HAP-1 (cell line): ENCODE measurements at regions not wholly inside any gene's neighbourhood (a gene's known extent, or its start where the extent isn't known, plus 50 kb on each side); places are given as distances from the start of the nearest gene placed in this dataset.

ENCODE experiments used
- DNase-seq, 2 experiments: peaks; one replicate each; pipeline ENCODE4 v3.0.0-alpha.2; 2016 to 2020; ENCODE audit warnings: low spot score in 2 of 2
- H3K27me3 ChIP-seq: fragments of 250-450 bp; sonication (Bioruptor Pico); 2 replicates; pipeline ENCODE4 v1.5.1; 2020; ENCODE audit warnings: low read depth, mild to moderate bottlenecking, moderate library complexity
- H3K36me3 ChIP-seq: fragments of 250-450 bp; sonication (Bioruptor Pico); replicated peaks from 2 replicates; pipeline ENCODE4 v1.5.1; 2020; ENCODE audit warnings: mild to moderate bottlenecking
- H3K4me1 ChIP-seq: fragments of 250-450 bp; sonication (Bioruptor Pico); 2 replicates; pipeline ENCODE4 v1.5.1; 2020; ENCODE audit warnings: mild to moderate bottlenecking
- H3K4me3 ChIP-seq: fragments of 250-450 bp; sonication (Bioruptor Pico); 2 replicates; pipeline ENCODE4 v1.5.1; 2020; ENCODE audit warnings: mild to moderate bottlenecking, moderate library complexity
- H3K9me3 ChIP-seq: fragments of 250-450 bp; sonication (Bioruptor Pico); 2 replicates; pipeline ENCODE4 v1.5.1; 2020; ENCODE audit warnings: mild to moderate bottlenecking, moderate library complexity
- in situ Hi-C: fragments of 300-500 bp; cut with MboI; formaldehyde crosslinking; loops from 3 replicates; pipeline ENCODE4 v1.14.3; 2020; ENCODE audit warnings: low sequenced_read_pairs, inconsistent platforms, mixed read lengths

- H3K4me3 ChIP-seq, result no peak overlapping the region
- DNase-seq, result no peak
Measured at GRCh38 chr21:16592381-16592780, 862.6 kb downstream of the USP25 start.

GRCh38 chr21:16594191-16594590 is 864.4 kb downstream of the USP25 start:
- peaks cover 6% of the 10 kb centered on the region; the same call in 1 of the 2 replicates for H3K4me1 ChIP-seq
- no peak overlapping the region for H3K4me3 ChIP-seq
- H3K36me3 ChIP-seq, result no peaks in the 10 kb centered on the region
- no peak for DNase-seq
- in situ Hi-C loops, result no loop called here
- no peaks in the 10 kb centered on the region for H3K9me3 ChIP-seq
- no peaks in the 10 kb centered on the region for H3K27me3 ChIP-seq

More at GRCh38 chr21:16592381-16592780, 862.6 kb downstream of the USP25 start:
- no peaks in the 10 kb centered on the region for H3K36me3 ChIP-seq
- peaks cover 6% of the 10 kb centered on the region for H3K4me1 ChIP-seq
- H3K27me3 ChIP-seq, result no peaks in the 10 kb centered on the region
- in situ Hi-C loops, result no loop called here
- H3K9me3 ChIP-seq, result no peaks in the 10 kb centered on the region

GRCh38 chr21:16596369-16596768 is 866.6 kb downstream of the USP25 start:
- Histone ChIP-seq H3K9me3 (no peaks in the 10 kb centered on the region), H3K27me3 (no peaks in the 10 kb centered on the region), H3K4me1 (peaks cover 6% of the 10 kb centered on the region; the same call in 1 of the 2 replicates), H3K36me3 (no peaks in the 10 kb centered on the region), H3K4me3 (no peak overlapping the region)
- DNase-seq, result no peak
- in situ Hi-C loops, result no loop called here

GRCh38 chr21:16597753-16598152 is 868.0 kb downstream of the USP25 start:
- H3K4me1 ChIP-seq, result peaks cover 6% of the 10 kb centered on the region; the same call in 1 of the 2 replicates
- no peaks in the 10 kb centered on the region for H3K9me3 ChIP-seq
- no peaks in the 10 kb centered on the region for H3K36me3 ChIP-seq
- in situ Hi-C loops, result no loop called here
- no peak for DNase-seq
- H3K27me3 ChIP-seq, result no peaks in the 10 kb centered on the region
- H3K4me3 ChIP-seq, result no peak overlapping the region

GRCh38 chr21:16605597-16605996 is 875.8 kb downstream of the USP25 start:
- H3K9me3 ChIP-seq, result no peaks in the 10 kb centered on the region
- peaks cover 24% of the 10 kb centered on the region for H3K4me1 ChIP-seq
- in situ Hi-C loops, result no loop called here
- H3K4me3 ChIP-seq, result no peak overlapping the region
- peak; percentile 15 to 62 for DNase-seq
- no peaks in the 10 kb centered on the region for H3K36me3 ChIP-seq
- H3K27me3 ChIP-seq, result no peaks in the 10 kb centered on the region

- no peak for DNase-seq
- no peak overlapping the region for H3K4me3 ChIP-seq
- peaks cover 24% of the 10 kb centered on the region for H3K4me1 ChIP-seq
- no peaks in the 10 kb centered on the region for H3K9me3 ChIP-seq
- no peaks in the 10 kb centered on the region for H3K36me3 ChIP-seq
- H3K27me3 ChIP-seq, result no peaks in the 10 kb centered on the region
- in situ Hi-C loops, result no loop called here
Measured at GRCh38 chr21:16606271-16606670, 876.5 kb downstream of the USP25 start.

GRCh38 chr21:16608209-16608830 is 878.5 kb downstream of the USP25 start:
- DNase-seq, result no peak
- in situ Hi-C loops, result no loop called here
- Histone ChIP-seq H3K4me3 (no peak overlapping the region), H3K9me3 (no peaks in the 10 kb centered on the region), H3K4me1 (peaks cover 24% of the 10 kb centered on the region), H3K36me3 (no peaks in the 10 kb centered on the region), H3K27me3 (no peaks in the 10 kb centered on the region)

- in situ Hi-C loops, result no loop called here
- no peak for DNase-seq
Measured at GRCh38 chr21:16619281-16619680, 889.5 kb downstream of the USP25 start.

GRCh38 chr21:16620786-16621320 is 891.1 kb downstream of the USP25 start:
- H3K9me3 ChIP-seq, result no peaks in the 10 kb centered on the region
- H3K27me3 ChIP-seq, result no peaks in the 10 kb centered on the region
- no peaks in the 10 kb centered on the region for H3K36me3 ChIP-seq
- in situ Hi-C loops, result no loop called here
- peaks cover 3% of the 10 kb centered on the region for H3K4me1 ChIP-seq
- H3K4me3 ChIP-seq, result no peak overlapping the region
- DNase-seq, result no peak

More at GRCh38 chr21:16619281-16619680, 889.5 kb downstream of the USP25 start:
- no peaks in the 10 kb centered on the region for H3K27me3 ChIP-seq
- no peaks in the 10 kb centered on the region for H3K36me3 ChIP-seq
- peaks cover 2% of the 10 kb centered on the region; the same call in 1 of the 2 replicates for H3K4me1 ChIP-seq
- no peak overlapping the region for H3K4me3 ChIP-seq
- H3K9me3 ChIP-seq, result no peaks in the 10 kb centered on the region

- Histone ChIP-seq H3K4me3 (no peak overlapping the region), H3K36me3 (no peaks in the 10 kb centered on the region), H3K27me3 (no peaks in the 10 kb centered on the region), H3K9me3 (no peaks in the 10 kb centered on the region), H3K4me1 (peaks cover 6% of the 10 kb centered on the region)
- DNase-seq, result peak in 1 of 2 experiments; percentile 35
- in situ Hi-C loops, result no loop called here
Measured at GRCh38 chr21:16624479-16625118, 888.2 kb upstream of the CXADR start.

- Histone ChIP-seq H3K9me3 (no peaks in the 10 kb centered on the region), H3K4me3 (no peak overlapping the region)
Measured at GRCh38 chr21:16625491-16625890, 887.4 kb upstream of the CXADR start.

GRCh38 chr21:16633831-16634459 is 878.9 kb upstream of the CXADR start:
- in situ Hi-C loops, result no loop called here
- Histone ChIP-seq H3K36me3 (no peaks in the 10 kb centered on the region), H3K4me3 (no peak overlapping the region), H3K27me3 (no peaks in the 10 kb centered on the region), H3K9me3 (no peaks in the 10 kb centered on the region), H3K4me1 (peaks cover 24% of the 10 kb centered on the region)
- peak; percentile 7 to 14 for DNase-seq

More at GRCh38 chr21:16625491-16625890, 887.4 kb upstream of the CXADR start:
- H3K27me3 ChIP-seq, result no peaks in the 10 kb centered on the region
- in situ Hi-C loops, result no loop called here
- H3K36me3 ChIP-seq, result no peaks in the 10 kb centered on the region
- H3K4me1 ChIP-seq, result peaks cover 6% of the 10 kb centered on the region
- no peak for DNase-seq

GRCh38 chr21:16634515-16634914 is 878.3 kb upstream of the CXADR start:
- peak; percentile 55 to 88 for DNase-seq
- Histone ChIP-seq H3K27me3 (no peaks in the 10 kb centered on the region), H3K4me1 (peaks cover 24% of the 10 kb centered on the region), H3K36me3 (no peaks in the 10 kb centered on the region), H3K9me3 (no peaks in the 10 kb centered on the region), H3K4me3 (no peak overlapping the region)
- in situ Hi-C loops, result no loop called here
